H1 (cell line): ENCODE measurements at regions not wholly inside any gene's neighbourhood (a gene's known extent, or its start where the extent isn't known, plus 50 kb on each side); places are given as distances from the start of the nearest gene placed in this dataset.
A peak's percentile ranks its signal among the peaks of the same experiment; 100 is the strongest.

Experiments
- CTCF ChIA-PET: fragments of 300-600 bp; sonication (Branson Sonifier 250); formaldehyde crosslinking; loops from one replicate; lab custom pipeline; 2021; ENCODE audit not compliant: partially characterized antibody; lab: Charles Lee
- POLR2A ChIA-PET: fragments of 300-600 bp; sonication (Branson Sonifier 250); formaldehyde crosslinking; loops from one replicate; lab custom pipeline; 2021; ENCODE audit warnings: inconsistent platforms; ENCODE audit not compliant: partially characterized antibody; lab: Charles Lee
- DNase-seq, 2 experiments: peaks; one replicate each; pipeline versions ENCODE4 v3.0.0 to v3.0.0-alpha.2; 2010 to 2022; ENCODE audit warnings: low spot score in 2 of 2, low read depth in 1 of 2, mixed read lengths in 1 of 2
- FAIRE-seq: peaks from 2 replicates; lab custom pipeline; 2011; peaks lifted over from hg19 to GRCh38; lab: Jason Lieb, UNC
- H2AFZ ChIP-seq: 2 replicates; pipeline ENCODE4 v1.8.1; 2012; ENCODE audit warnings: low read length, inconsistent platforms
- H2AK5ac ChIP-seq: 2 replicates; pipeline ENCODE4 v1.6.1; 2013; ENCODE audit warnings: low read depth, low read length
- H2BK120ac ChIP-seq: replicated peaks from 2 replicates; pipeline ENCODE3; 2013; ENCODE audit warnings: low read depth, low read length, inconsistent platforms
- H2BK12ac ChIP-seq: 2 replicates; pipeline ENCODE4 v1.6.1; 2013; ENCODE audit warnings: low read depth, low read length
- H2BK15ac ChIP-seq: 2 replicates; pipeline ENCODE4 v1.6.1; 2013; ENCODE audit warnings: low read length
- H2BK20ac ChIP-seq: 2 replicates; pipeline ENCODE4 v1.6.1; 2013; ENCODE audit warnings: low read length
- H2BK5ac ChIP-seq: 2 replicates; pipeline ENCODE4 v1.6.1; 2013; ENCODE audit warnings: low read depth, low read length
- H3K14ac ChIP-seq: 2 replicates; pipeline ENCODE4 v1.6.1; 2013; ENCODE audit warnings: inconsistent platforms; ENCODE audit not compliant: insufficient read length
- H3K18ac ChIP-seq: 2 replicates; pipeline ENCODE4 v1.6.1; 2013; ENCODE audit warnings: low read length; ENCODE audit errors: extremely low read depth
- H3K23ac ChIP-seq: 2 replicates; pipeline ENCODE4 v1.6.1; 2013; ENCODE audit warnings: inconsistent platforms; ENCODE audit not compliant: insufficient read length
- H3K23me2 ChIP-seq: 2 replicates; pipeline ENCODE4 v1.6.1; 2013; ENCODE audit warnings: low read depth, low read length
- H3K27ac ChIP-seq: 2 replicates; pipeline ENCODE4 v1.6.1; 2011; ENCODE audit warnings: low read depth, low read length, inconsistent platforms
- H3K27me3 ChIP-seq, 4 experiments: replicated peaks in 1 of 4; 1 replicate in 1 of 4; 2 replicates in 3 of 4; pipeline versions ENCODE4 v1.6.1 to v1.8.1; 2011 to 2013; ENCODE audit warnings: low read length in 3 of 4, mild to moderate bottlenecking in 3 of 4, inconsistent platforms in 2 of 4, mixed read lengths in 2 of 4, moderate library complexity in 1 of 4; ENCODE audit not compliant: control insufficient read depth in 3 of 4, insufficient read depth in 3 of 4; ENCODE audit errors: extremely low read depth in 1 of 4
- H3K36me3 ChIP-seq, 4 experiments: 2 replicates each; pipeline versions ENCODE4 v1.6.1 to v1.8.1; 2011 to 2013; ENCODE audit warnings: mild to moderate bottlenecking in 4 of 4, low read length in 3 of 4, moderate library complexity in 2 of 4, control low read depth in 1 of 4, inconsistent platforms in 1 of 4; ENCODE audit not compliant: insufficient read depth in 4 of 4, control insufficient read depth in 2 of 4
- H3K4ac ChIP-seq: replicated peaks from 2 replicates; pipeline ENCODE3; 2013; ENCODE audit warnings: low read length, low read depth, mixed read lengths, inconsistent platforms; ENCODE audit not compliant: insufficient read length
- H3K4me1 ChIP-seq, 4 experiments: replicated peaks in 1 of 4; 1 replicate in 1 of 4; 2 replicates in 3 of 4; pipeline versions ENCODE4 v1.6.1 to v1.8.1; 2011 to 2013; ENCODE audit warnings: low read length in 3 of 4, inconsistent platforms in 2 of 4, mixed read lengths in 1 of 4; ENCODE audit not compliant: insufficient read depth in 4 of 4, control insufficient read depth in 3 of 4
- H3K4me2 ChIP-seq, 2 experiments: 2 replicates each; pipeline versions ENCODE4 v1.6.1 to v1.8.1; 2011 to 2013; ENCODE audit warnings: low read depth in 2 of 2, low read length in 2 of 2, control low read depth in 1 of 2, inconsistent platforms in 1 of 2, mild to moderate bottlenecking in 1 of 2; ENCODE audit not compliant: insufficient read depth in 1 of 2
- H3K4me3 ChIP-seq, 4 experiments: fragments of 200-600, 300-600 bp in 1 of 4; sonication (generic), shearing (Covaris generic), sonication (Bioruptor Twin) in 1 of 4; 2 replicates each; pipeline versions ENCODE4 v1.5.1 to v1.8.1; 2011 to 2016; ENCODE audit warnings: low read length in 4 of 4, low read depth in 3 of 4, control low read depth in 2 of 4, inconsistent platforms in 2 of 4, mild to moderate bottlenecking in 2 of 4, mixed read lengths in 1 of 4, moderate library complexity in 1 of 4; ENCODE audit not compliant: insufficient read depth in 2 of 4; ENCODE audit errors: extremely low read depth in 1 of 4
- H3K56ac ChIP-seq: replicated peaks from 2 replicates; pipeline ENCODE3; 2013; ENCODE audit warnings: low read depth, mild to moderate bottlenecking, mixed read lengths, low read length, inconsistent platforms; ENCODE audit not compliant: insufficient read length
- H3K79me1 ChIP-seq: 2 replicates; pipeline ENCODE4 v1.6.1; 2013; ENCODE audit warnings: low read depth, low read length, control low read depth
- H3K79me2 ChIP-seq, 2 experiments: 2 replicates each; pipeline versions ENCODE4 v1.6.1 to v1.8.1; 2012 to 2013; ENCODE audit warnings: low read length in 2 of 2, mild to moderate bottlenecking in 2 of 2, inconsistent platforms in 1 of 2; ENCODE audit not compliant: insufficient read depth in 2 of 2, control insufficient read depth in 1 of 2
- H3K9ac ChIP-seq, 4 experiments: replicated peaks in 1 of 4; 1 replicate in 1 of 4; 2 replicates in 3 of 4; pipeline versions ENCODE4 v1.6.1 to v1.8.1; 2011 to 2013; ENCODE audit warnings: low read depth in 3 of 4, low read length in 3 of 4, control low read depth in 2 of 4, mild to moderate bottlenecking in 2 of 4, moderate library complexity in 2 of 4, inconsistent platforms in 1 of 4; ENCODE audit errors: extremely low read depth in 1 of 4
- H3K9me3 ChIP-seq, 2 experiments: 2 replicates each; pipeline versions ENCODE4 v1.6.1 to v1.8.1; 2012 to 2013; ENCODE audit warnings: mild to moderate bottlenecking in 2 of 2, moderate library complexity in 2 of 2, control low read depth in 1 of 2, inconsistent platforms in 1 of 2, low read depth in 1 of 2, low read length in 1 of 2, mixed read lengths in 1 of 2; ENCODE audit not compliant: insufficient read depth in 2 of 2
- H4K20me1 ChIP-seq, 2 experiments: replicated peaks in 1 of 2; 2 replicates each; pipeline versions ENCODE3 to v1.8.1; 2011 to 2013; ENCODE audit warnings: inconsistent platforms in 2 of 2, low read length in 2 of 2, mild to moderate bottlenecking in 1 of 2; ENCODE audit not compliant: insufficient read depth in 2 of 2, control insufficient read depth in 1 of 2
- H4K5ac ChIP-seq: 2 replicates; pipeline ENCODE4 v1.6.1; 2013; ENCODE audit warnings: low read length, low read depth, mixed read lengths, inconsistent platforms; ENCODE audit not compliant: insufficient read length
- H4K8ac ChIP-seq: 2 replicates; pipeline ENCODE4 v1.8.0; 2013; ENCODE audit warnings: mild to moderate bottlenecking, moderate library complexity, low read length, inconsistent platforms; ENCODE audit not compliant: insufficient read depth; ENCODE audit errors: extremely low read depth
- H4K91ac ChIP-seq: replicated peaks from 2 replicates; pipeline ENCODE3; 2013; ENCODE audit warnings: low read length, mixed read lengths, inconsistent platforms; ENCODE audit not compliant: insufficient read length
- KDM1A ChIP-seq: fragments of 200-600, 300-600 bp; sonication (generic); IDR thresholded peaks from 2 replicates; pipeline ENCODE4 v1.7.1; 2016; ENCODE audit warnings: mild to moderate bottlenecking, low read length, borderline replicate concordance
- KDM4A ChIP-seq: IDR thresholded peaks from one replicate; pipeline ENCODE4 v1.7.1; 2012; ENCODE audit warnings: low read depth, mild to moderate bottlenecking, moderate library complexity, low read length, inconsistent platforms; ENCODE audit not compliant: severe bottlenecking
- KDM5A ChIP-seq: fragments of 200-600 bp; IDR thresholded peaks from 2 replicates; pipeline ENCODE4 v1.7.1; 2012; ENCODE audit warnings: mild to moderate bottlenecking, low read length, inconsistent platforms, mixed read lengths
- RBBP5 ChIP-seq: IDR thresholded peaks from 2 replicates; pipeline ENCODE4 v1.7.1; 2012; ENCODE audit warnings: low read depth, mild to moderate bottlenecking, inconsistent platforms, low read length, moderate library complexity, borderline replicate concordance
- RFX5 ChIP-seq: IDR thresholded peaks from 2 replicates; pipeline ENCODE4 v1.6.1; 2011; ENCODE audit warnings: low read depth, low read length, improper control_type of control experiment, borderline replicate concordance
- SP2 ChIP-seq: IDR thresholded peaks from 2 replicates; pipeline ENCODE4 v1.6.1; 2012; ENCODE audit warnings: mild to moderate bottlenecking, low read length, inconsistent platforms
- WGBS, 2 experiments: shearing (Covaris generic) in 1 of 2; methylation state at CpG; one replicate each; pipeline versions ENCODE4 v1.1.6 to v1.1.7; 2013 to 2015; ENCODE audit warnings: low lambda C conversion rate in 2 of 2, mixed read lengths in 2 of 2, inconsistent platforms in 1 of 2, low coverage in 1 of 2, missing lambda C conversion rate in 1 of 2; ENCODE audit not compliant: insufficient replicate concordance in 2 of 2, insufficient coverage in 1 of 2, insufficient read length in 1 of 2; ENCODE audit errors: extremely low coverage in 1 of 2, missing lambda C conversion rate in 1 of 2; 5-methylcytosine and 5-hydroxymethylcytosine counted together

DNA sequence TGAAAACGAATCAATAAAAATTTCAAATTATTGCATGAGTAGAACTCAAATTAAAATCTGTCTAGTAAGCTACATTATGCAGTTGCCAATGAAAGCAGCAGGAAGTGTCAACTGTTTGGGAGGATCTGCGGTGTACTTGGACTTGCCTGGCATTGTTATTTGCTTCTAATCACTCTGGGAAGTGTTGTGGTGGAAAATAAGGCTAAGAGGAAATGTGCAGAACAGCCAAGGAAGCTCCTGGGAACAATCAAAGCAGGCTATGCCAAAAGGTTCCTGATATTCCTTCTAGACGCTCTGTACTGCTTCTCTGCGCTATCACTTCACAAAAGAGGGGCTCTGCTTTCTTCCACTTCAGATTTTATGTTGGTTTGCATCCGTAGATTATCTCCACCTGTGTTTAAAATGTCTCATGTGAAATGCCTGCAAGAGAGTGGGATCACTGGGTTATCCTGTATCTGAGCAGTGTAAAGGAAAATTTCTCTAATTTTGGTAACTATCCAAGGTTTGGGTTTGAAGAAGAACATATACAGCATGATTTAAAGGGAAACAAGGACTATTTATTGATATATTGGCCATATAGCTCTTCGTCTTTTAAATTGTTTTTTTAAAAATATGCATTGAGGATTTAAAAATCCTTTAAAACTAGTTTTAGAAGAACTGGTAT lies 182.7 kb upstream of the CSNK1A1L start:
- Histone ChIP-seq H3K23ac (no peak overlapping the region), H2BK15ac (no peak overlapping the region), H3K36me3 (no peaks in the 10 kb centered on the region), H3K23me2 (no peaks in the 10 kb centered on the region), H3K4me3 (no peak overlapping the region), H2BK120ac (no peak overlapping the region), H2AK5ac (no peak overlapping the region), H3K56ac (no peak overlapping the region), H2BK20ac (no peak overlapping the region), H3K14ac (no peak overlapping the region), H3K9ac (no peak overlapping the region), H3K18ac (no peak overlapping the region), H3K79me1 (no peaks in the 10 kb centered on the region), H3K9me3 (no peaks in the 10 kb centered on the region), H2BK12ac (no peak overlapping the region), H2BK5ac (no peak overlapping the region), H4K8ac (no peak overlapping the region), H4K91ac (no peak overlapping the region), H3K27me3 (no peaks in the 10 kb centered on the region), H3K79me2 (no peaks in the 10 kb centered on the region), H4K5ac (no peak overlapping the region), H4K20me1 (no peaks in the 10 kb centered on the region), H3K4me1 (no peaks in the 10 kb centered on the region), H2AFZ (peak overlapping the region; percentile 35; the same call in 1 of the 2 replicates), H3K4ac (no peak overlapping the region), H3K4me2 (no peak overlapping the region), H3K27ac (no peak overlapping the region)
- no peak for FAIRE-seq
- CTCF ChIA-PET: interaction anchor here (0.6 to 0.9 kb wide), 4 partner anchors 9 to 62 kb away, joined by 3 to 4 read pairs (median 3); no protein-coding TSS in a partner anchor
- TF ChIP-seq RFX5: no peak
- TF ChIP-seq KDM1A: no peak
- TF ChIP-seq SP2: no peak
- no peak for TF ChIP-seq RBBP5
- TF ChIP-seq KDM4A: no peak
- TF ChIP-seq KDM5A: no peak
- POLR2A ChIA-PET: no interaction called here
- no peak for DNase-seq
- WGBS, 2 experiments: 92% methylated on average over 6 of the region's 6 CpGs; no CpG with 5 or more reads in 1 of the 2 experiments
